CD4-positive, alpha-beta T cell (primary cell): ENCODE measurements at regions not wholly inside any gene's neighbourhood (a gene's known extent, or its start where the extent isn't known, plus 50 kb on each side); places are given as distances from the start of the nearest gene placed in this dataset.

Experiments used
- ATAC-seq: fragments of 200-7000 bp; cut with Tn5 transposase; one replicate; pipeline ENCODE4 v1.10.0; 2022; ENCODE audit warnings: mild to moderate bottlenecking; ENCODE audit not compliant: poor library complexity
- CTCF ChIA-PET: fragments of 350-600 bp; sonication (Branson Sonifier 250); formaldehyde crosslinking; loops from one replicate; lab custom pipeline; 2021; ENCODE audit warnings: antibody characterized with exemption, inconsistent platforms; lab: Charles Lee
- POLR2A ChIA-PET: fragments of 350-600 bp; sonication (Branson Sonifier 250); formaldehyde crosslinking; loops from one replicate; lab custom pipeline; 2021; ENCODE audit warnings: antibody characterized with exemption, inconsistent platforms; lab: Charles Lee
- DNase-seq, 14 experiments: peaks; one replicate each; pipeline ENCODE4 v3.0.0-alpha.2; 2013 to 2020; ENCODE audit warnings: mixed read lengths in 2 of 14
- H3K27ac ChIP-seq, 2 donors: one replicate each; pipeline versions ENCODE4 v1.5.1 to v1.7.0; 2013; ENCODE audit warnings: low read length in 2 of 2, low read depth in 1 of 2, mild to moderate bottlenecking in 1 of 2
- H3K27me3 ChIP-seq, 2 experiments: 1 replicate in 1 of 2; 2 replicates in 1 of 2; pipeline versions ENCODE4 v1.6.1 to v1.7.0; 2013; ENCODE audit warnings: low read length in 2 of 2, control low read depth in 1 of 2, mild to moderate bottlenecking in 1 of 2, moderate library complexity in 1 of 2; ENCODE audit not compliant: insufficient read depth in 2 of 2, control insufficient read depth in 1 of 2
- H3K36me3 ChIP-seq: one replicate; pipeline ENCODE4 v1.6.1; 2013; ENCODE audit warnings: low read length, control low read depth; ENCODE audit not compliant: insufficient read depth
- H3K4me1 ChIP-seq: one replicate; pipeline ENCODE4 v1.6.1; 2013; ENCODE audit warnings: low read length, control low read depth; ENCODE audit not compliant: insufficient read depth
- H3K4me3 ChIP-seq: one replicate; pipeline ENCODE4 v1.5.1; 2013; ENCODE audit warnings: mild to moderate bottlenecking, low read length, moderate library complexity
- H3K9me3 ChIP-seq, 2 experiments: 1 replicate in 1 of 2; 2 replicates in 1 of 2; pipeline versions ENCODE4 v1.6.1 to v1.7.0; 2013; ENCODE audit warnings: low read length in 2 of 2, mild to moderate bottlenecking in 2 of 2, control low read depth in 1 of 2, moderate library complexity in 1 of 2; ENCODE audit not compliant: control insufficient read depth in 1 of 2, insufficient read depth in 1 of 2
- H3K27ac Mint-ChIP-seq: one replicate; pipeline ENCODE4 v1.8.0; 2020; ENCODE audit warnings: mixed read lengths
- H3K27me3 Mint-ChIP-seq: one replicate; pipeline ENCODE4 v1.8.0; 2021; ENCODE audit warnings: mixed read lengths
- H3K36me3 Mint-ChIP-seq: one replicate; pipeline ENCODE4 v1.8.0; 2021; ENCODE audit warnings: low read depth, mixed read lengths
- H3K4me1 Mint-ChIP-seq: one replicate; pipeline ENCODE4 v1.8.0; 2021; ENCODE audit warnings: low read depth, mixed read lengths
- H3K4me3 Mint-ChIP-seq: one replicate; pipeline ENCODE4 v1.8.0; 2020; ENCODE audit warnings: mild to moderate bottlenecking, mixed read lengths
- H3K9me3 Mint-ChIP-seq: one replicate; pipeline ENCODE4 v1.8.0; 2020; ENCODE audit warnings: mixed read lengths
- intact Hi-C, 2 experiments: fragments of 100-400 bp; cut with DNase I in 1 of 2; cut with micrococcal nuclease in 1 of 2; formaldehyde crosslinking; loops; one replicate each; pipeline versions ENCODE4 v1.15.1 to v1.9.0; 2023 to 2025; cut with DNase I, micrococcal nuclease
- TF ChIP-seq, protein P1 (sequence below): fragments of 200-600 bp; IDR thresholded peaks from one replicate; pipeline ENCODE4 v1.8.0; 2022; ENCODE audit warnings: antibody characterized with exemption, mild to moderate bottlenecking

- peaks cover 4% of the 10 kb centered on the region for H3K9me3 Mint-ChIP-seq
- no peaks in the 10 kb centered on the region for H3K27me3 ChIP-seq
Measured at GRCh38 chr1:238214449-238214848, 323.7 kb upstream of the ZP4 start.

GRCh38 chr1:238205045-238205662 is 314.4 kb upstream of the ZP4 start:
- CTCF ChIA-PET = no interaction called here
- no peak for ATAC-seq
- DNase-seq = no peak
- H3K4me1 ChIP-seq = no peaks in the 10 kb centered on the region
- no peaks in the 10 kb centered on the region for H3K4me1 Mint-ChIP-seq
- H3K27me3 Mint-ChIP-seq = no peaks in the 10 kb centered on the region
- TF ChIP-seq, protein P1, sequence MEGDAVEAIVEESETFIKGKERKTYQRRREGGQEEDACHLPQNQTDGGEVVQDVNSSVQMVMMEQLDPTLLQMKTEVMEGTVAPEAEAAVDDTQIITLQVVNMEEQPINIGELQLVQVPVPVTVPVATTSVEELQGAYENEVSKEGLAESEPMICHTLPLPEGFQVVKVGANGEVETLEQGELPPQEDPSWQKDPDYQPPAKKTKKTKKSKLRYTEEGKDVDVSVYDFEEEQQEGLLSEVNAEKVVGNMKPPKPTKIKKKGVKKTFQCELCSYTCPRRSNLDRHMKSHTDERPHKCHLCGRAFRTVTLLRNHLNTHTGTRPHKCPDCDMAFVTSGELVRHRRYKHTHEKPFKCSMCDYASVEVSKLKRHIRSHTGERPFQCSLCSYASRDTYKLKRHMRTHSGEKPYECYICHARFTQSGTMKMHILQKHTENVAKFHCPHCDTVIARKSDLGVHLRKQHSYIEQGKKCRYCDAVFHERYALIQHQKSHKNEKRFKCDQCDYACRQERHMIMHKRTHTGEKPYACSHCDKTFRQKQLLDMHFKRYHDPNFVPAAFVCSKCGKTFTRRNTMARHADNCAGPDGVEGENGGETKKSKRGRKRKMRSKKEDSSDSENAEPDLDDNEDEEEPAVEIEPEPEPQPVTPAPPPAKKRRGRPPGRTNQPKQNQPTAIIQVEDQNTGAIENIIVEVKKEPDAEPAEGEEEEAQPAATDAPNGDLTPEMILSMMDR = no peak
- H3K4me3 Mint-ChIP-seq = no peak overlapping the region
- H3K9me3 ChIP-seq = no peaks in the 10 kb centered on the region
- POLR2A ChIA-PET = no interaction called here
- no peak overlapping the region for H3K27ac Mint-ChIP-seq
- H3K9me3 Mint-ChIP-seq = peaks cover 4% of the 10 kb centered on the region
- no peak overlapping the region for H3K4me3 ChIP-seq
- no peaks in the 10 kb centered on the region for H3K36me3 Mint-ChIP-seq
- H3K27me3 ChIP-seq = no peaks in the 10 kb centered on the region
- no peaks in the 10 kb centered on the region for H3K36me3 ChIP-seq
- intact Hi-C loops = no loop called here
- H3K27ac ChIP-seq = no peak overlapping the region

More at GRCh38 chr1:238214449-238214848, 323.7 kb upstream of the ZP4 start:
- Mint-ChIP-seq H3K27ac (no peak overlapping the region), H3K27me3 (no peaks in the 10 kb centered on the region), H3K4me1 (no peaks in the 10 kb centered on the region), H3K36me3 (no peaks in the 10 kb centered on the region), H3K4me3 (no peak overlapping the region)
- ChIA-PET POLR2A (no interaction called here), CTCF (no interaction called here)
- Histone ChIP-seq H3K4me3 (no peak overlapping the region), H3K4me1 (no peaks in the 10 kb centered on the region), H3K36me3 (no peaks in the 10 kb centered on the region), H3K27ac (no peak overlapping the region), H3K9me3 (peaks cover 0 to 7% of the 10 kb centered on the region in 2 experiments)
- ATAC-seq (no peak), DNase-seq (no peak)
- intact Hi-C loops = no loop called here
- TF ChIP-seq, protein P1 = no peak

- intact Hi-C loops = no loop called here
- POLR2A ChIA-PET = no interaction called here
- H3K9me3 Mint-ChIP-seq = peaks cover 6% of the 10 kb centered on the region
Measured at GRCh38 chr1:238201992-238202391, 311.3 kb upstream of the ZP4 start.

More at GRCh38 chr1:238201992-238202391, 311.3 kb upstream of the ZP4 start:
- TF ChIP-seq, protein P1 = no peak
- no peaks in the 10 kb centered on the region for H3K27me3 ChIP-seq
- no peaks in the 10 kb centered on the region for H3K4me1 ChIP-seq
- H3K36me3 ChIP-seq = no peaks in the 10 kb centered on the region
- no peak overlapping the region for H3K27ac ChIP-seq
- Mint-ChIP-seq H3K36me3 (no peaks in the 10 kb centered on the region), H3K4me1 (no peaks in the 10 kb centered on the region), H3K27me3 (no peaks in the 10 kb centered on the region), H3K27ac (no peak overlapping the region), H3K4me3 (no peak overlapping the region)
- DNase-seq (no peak), ATAC-seq (no peak)
- no peaks in the 10 kb centered on the region for H3K9me3 ChIP-seq
- CTCF ChIA-PET = no interaction called here
- H3K4me3 ChIP-seq = no peak overlapping the region
